Osteoblast (primary cell): ENCODE measurements at regions not wholly inside any gene's neighbourhood (a gene's known extent, or its start where the extent isn't known, plus 50 kb on each side); places are given as distances from the start of the nearest gene placed in this dataset.

ENCODE experiments used
- DNase-seq: peaks from one replicate; pipeline ENCODE4 v3.0.0; 2011; ENCODE audit warnings: low spot score, mixed read lengths; ENCODE audit not compliant: insufficient read length; ENCODE audit errors: missing footprints
- H2AFZ ChIP-seq: 2 replicates; pipeline ENCODE4 v1.6.0; 2011; ENCODE audit warnings: mild to moderate bottlenecking, low read length
- H3K27ac ChIP-seq: 2 replicates; pipeline ENCODE4 v1.5.1; 2011; ENCODE audit warnings: mild to moderate bottlenecking, low read depth, low read length, moderate library complexity
- H3K27me3 ChIP-seq: 2 replicates; pipeline ENCODE4 v1.6.0; 2012; ENCODE audit warnings: mild to moderate bottlenecking, control low read depth, inconsistent platforms, low read length, moderate library complexity; ENCODE audit not compliant: insufficient read depth
- H3K36me3 ChIP-seq: 2 replicates; pipeline ENCODE4 v1.5.1; 2011; ENCODE audit warnings: mild to moderate bottlenecking, low read length, control low read depth, moderate library complexity; ENCODE audit not compliant: insufficient read depth
- H3K4me1 ChIP-seq: 2 replicates; pipeline ENCODE4 v1.5.1; 2011; ENCODE audit warnings: mild to moderate bottlenecking, low read length, control low read depth, moderate library complexity; ENCODE audit not compliant: insufficient read depth
- H3K4me2 ChIP-seq: 2 replicates; pipeline ENCODE4 v1.6.0; 2011; ENCODE audit warnings: mild to moderate bottlenecking, low read length; ENCODE audit not compliant: insufficient read depth
- H3K4me3 ChIP-seq: fragments of 200-600 bp; sonication (generic); 3 replicates; pipeline ENCODE4 v1.5.1; 2012; ENCODE audit warnings: mild to moderate bottlenecking, low read length, inconsistent platforms; ENCODE audit not compliant: insufficient read depth
- H3K79me2 ChIP-seq: 2 replicates; pipeline ENCODE4 v1.6.0; 2012; ENCODE audit warnings: mild to moderate bottlenecking, low read length, control low read depth, inconsistent platforms; ENCODE audit not compliant: insufficient read depth
- H3K9me3 ChIP-seq: 2 replicates; pipeline ENCODE4 v1.5.1; 2011; ENCODE audit warnings: low read depth, low read length, control low read depth
- H4K20me1 ChIP-seq: 2 replicates; pipeline ENCODE4 v1.6.0; 2012; ENCODE audit warnings: mild to moderate bottlenecking, low read length, control low read depth; ENCODE audit not compliant: insufficient read depth
- CTCF ChIP-seq: IDR thresholded peaks from 2 replicates; pipeline ENCODE4 v1.5.1; 2011; ENCODE audit warnings: mild to moderate bottlenecking, low read depth, low read length, moderate library complexity; ENCODE audit errors: extremely low read depth

- Histone ChIP-seq H3K4me1 (no peaks in the 10 kb centered on the region), H3K27ac (no peak overlapping the region), H2AFZ (no peak overlapping the region), H3K4me3 (no peak overlapping the region), H4K20me1 (no peaks in the 10 kb centered on the region), H3K4me2 (no peak overlapping the region), H3K36me3 (no peaks in the 10 kb centered on the region), H3K79me2 (no peaks in the 10 kb centered on the region), H3K9me3 (peaks cover 2% of the 10 kb centered on the region), H3K27me3 (no peaks in the 10 kb centered on the region)
- no peak for TF ChIP-seq CTCF
- DNase-seq, result no peak
Observed at GRCh38 chr2:126304154-126304553, 351.8 kb upstream of the GYPC start.

DNA sequence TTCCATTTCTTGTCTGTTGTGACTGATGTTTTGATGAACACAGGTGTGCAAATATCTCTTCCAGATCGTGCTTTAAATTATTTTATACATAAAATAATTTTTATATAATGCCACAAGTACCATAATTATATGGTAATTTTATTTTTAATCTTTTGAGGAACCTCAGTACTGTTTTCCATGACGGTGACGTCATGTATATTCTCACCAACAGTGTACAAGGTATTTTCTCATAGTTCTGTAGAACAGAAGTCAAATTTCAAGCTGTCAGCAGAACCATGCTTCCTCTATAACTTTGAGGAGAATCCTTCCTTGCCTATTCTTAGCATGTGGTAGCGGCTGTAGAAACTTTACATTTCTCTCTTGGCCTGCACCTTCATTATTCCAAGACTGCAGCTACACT, 349.4 kb upstream of the GYPC start:
- H3K27ac ChIP-seq, result no peak overlapping the region
- H4K20me1 ChIP-seq, result no peaks in the 10 kb centered on the region
- no peaks in the 10 kb centered on the region for H3K4me1 ChIP-seq
- no peak overlapping the region for H2AFZ ChIP-seq
- TF ChIP-seq CTCF, result no peak
- H3K4me2 ChIP-seq, result no peak overlapping the region
- H3K36me3 ChIP-seq, result no peaks in the 10 kb centered on the region
- H3K4me3 ChIP-seq, result no peak overlapping the region
- H3K27me3 ChIP-seq, result no peaks in the 10 kb centered on the region
- peaks cover 2% of the 10 kb centered on the region for H3K9me3 ChIP-seq
- no peaks in the 10 kb centered on the region for H3K79me2 ChIP-seq
- no peak for DNase-seq

- Histone ChIP-seq H3K36me3 (no peaks in the 10 kb centered on the region), H3K27me3 (no peaks in the 10 kb centered on the region), H3K79me2 (no peaks in the 10 kb centered on the region), H3K4me1 (no peaks in the 10 kb centered on the region), H4K20me1 (no peaks in the 10 kb centered on the region), H3K4me2 (no peak overlapping the region), H3K27ac (no peak overlapping the region), H2AFZ (no peak overlapping the region), H3K4me3 (no peak overlapping the region), H3K9me3 (peaks cover 2% of the 10 kb centered on the region)
- no peak for TF ChIP-seq CTCF
- DNase-seq, result no peak
Observed at GRCh38 chr2:126307740-126308139, 348.2 kb upstream of the GYPC start.

- H3K9me3 ChIP-seq, result peaks cover 2% of the 10 kb centered on the region
- no peaks in the 10 kb centered on the region for H3K79me2 ChIP-seq
- H3K36me3 ChIP-seq, result no peaks in the 10 kb centered on the region
- no peaks in the 10 kb centered on the region for H3K27me3 ChIP-seq
- no peak overlapping the region for H2AFZ ChIP-seq
- no peak overlapping the region for H3K27ac ChIP-seq
- no peak overlapping the region for H3K4me3 ChIP-seq
- TF ChIP-seq CTCF, result no peak
- no peak overlapping the region for H3K4me2 ChIP-seq
- H3K4me1 ChIP-seq, result no peaks in the 10 kb centered on the region
- no peak for DNase-seq
- H4K20me1 ChIP-seq, result no peaks in the 10 kb centered on the region
Observed at GRCh38 chr2:126309185-126309584, 346.8 kb upstream of the GYPC start.
